Hematopoietic multipotent progenitor cell treated with erythropoietin and hydrocortisone succinate and interleukin-3 and kit ligand, for 6 days (in vitro differentiated cells): ENCODE measurements at regions not wholly inside any gene's neighbourhood (a gene's known extent, or its start where the extent isn't known, plus 50 kb on each side); places are given as distances from the start of the nearest gene placed in this dataset.

Source experiments
- DNase-seq: peaks from one replicate; pipeline ENCODE4 v3.0.0-alpha.2; 2015

DNA sequence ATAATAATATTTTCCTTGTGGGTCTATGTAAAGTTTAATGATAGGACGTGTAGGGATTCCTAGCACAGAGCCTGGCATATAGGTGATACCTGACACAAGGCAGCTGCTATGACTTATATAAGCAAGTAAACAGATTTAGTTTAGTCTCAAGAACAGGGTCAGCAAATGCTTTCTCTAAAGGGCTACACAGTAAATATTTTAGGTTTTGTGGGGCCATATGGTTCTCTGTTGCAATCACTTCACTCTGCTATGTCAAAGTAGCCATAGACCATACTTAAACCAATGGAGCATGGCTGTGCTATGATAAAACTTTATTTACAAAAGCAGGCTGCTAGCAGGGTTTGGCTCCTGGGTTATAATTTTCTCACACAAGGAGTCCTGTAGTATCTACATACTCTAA lies 204.8 kb upstream of the KLF4 start:
- DNase-seq = no peak

DNA sequence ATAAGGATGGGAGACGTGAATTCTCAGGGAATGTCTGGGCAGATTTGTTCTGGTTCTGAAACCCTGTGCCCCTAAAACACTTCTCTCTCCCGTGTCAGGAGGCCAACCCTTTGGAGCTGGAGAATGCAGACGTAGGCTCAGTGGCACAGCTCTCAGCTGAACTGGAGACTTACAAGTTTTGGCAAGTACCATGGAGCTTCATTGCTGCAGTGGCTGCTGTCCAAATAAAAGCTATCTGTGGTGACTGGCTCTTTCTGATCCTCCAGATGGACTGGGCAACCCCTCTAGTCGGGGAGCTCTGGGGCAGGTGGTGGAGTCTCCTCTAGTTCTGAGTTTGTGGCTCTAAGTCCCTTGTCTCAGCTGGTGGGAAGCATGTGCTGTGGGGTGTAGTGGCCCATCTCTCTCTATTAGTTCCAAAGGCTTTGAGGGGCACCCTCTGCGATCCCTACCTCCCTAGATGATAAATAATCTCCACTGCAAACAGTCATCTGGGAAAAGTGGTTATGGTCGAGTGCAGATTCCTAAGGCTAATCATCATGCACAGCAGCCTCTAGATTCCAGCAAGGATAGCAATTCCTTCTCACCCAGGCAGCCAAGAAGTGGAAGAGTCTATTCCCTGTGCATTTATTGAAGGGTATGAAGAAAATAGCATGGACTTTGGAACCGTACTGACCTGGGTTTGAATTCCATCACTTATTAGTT lies 204.2 kb upstream of the KLF4 start:
- no peak for DNase-seq

DNA sequence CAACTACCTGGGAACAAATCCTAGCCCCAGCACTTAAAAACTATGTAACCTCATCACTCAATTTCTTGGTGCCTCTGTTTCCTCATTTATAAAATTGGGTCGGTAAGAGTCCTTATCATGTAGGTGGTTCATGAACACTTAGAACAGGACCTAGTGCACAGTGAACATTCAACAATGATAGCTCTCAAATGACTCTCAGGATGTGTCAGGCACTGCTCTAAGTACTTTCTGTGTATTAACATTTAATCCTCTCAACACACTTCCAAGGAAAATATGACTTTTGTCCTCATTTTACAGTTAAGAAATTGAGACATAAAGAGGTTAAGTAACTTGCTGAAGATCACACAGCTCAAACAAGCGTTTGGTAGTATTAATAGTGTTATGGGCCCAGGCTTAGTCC lies 202.1 kb upstream of the KLF4 start:
- DNase-seq = no peak

DNA sequence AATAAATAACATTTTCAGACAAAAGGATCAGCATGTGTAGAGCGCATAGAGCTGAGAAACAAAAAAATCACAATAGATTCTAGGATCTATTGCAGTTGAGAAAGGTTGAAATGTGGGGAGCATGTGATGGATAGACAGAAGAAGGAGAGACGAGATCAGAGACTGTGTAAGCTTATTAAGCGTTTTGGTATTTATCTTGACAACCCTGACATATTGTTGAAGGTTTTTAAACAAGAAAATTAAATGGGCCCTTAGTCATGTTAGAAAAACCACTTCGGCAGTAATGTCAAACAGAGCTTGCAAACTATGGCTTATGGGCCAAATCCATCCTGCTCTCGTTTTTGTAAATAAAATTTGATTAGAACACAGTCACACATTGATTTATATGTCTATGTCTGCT lies 200.5 kb upstream of the KLF4 start:
- no peak for DNase-seq

DNA sequence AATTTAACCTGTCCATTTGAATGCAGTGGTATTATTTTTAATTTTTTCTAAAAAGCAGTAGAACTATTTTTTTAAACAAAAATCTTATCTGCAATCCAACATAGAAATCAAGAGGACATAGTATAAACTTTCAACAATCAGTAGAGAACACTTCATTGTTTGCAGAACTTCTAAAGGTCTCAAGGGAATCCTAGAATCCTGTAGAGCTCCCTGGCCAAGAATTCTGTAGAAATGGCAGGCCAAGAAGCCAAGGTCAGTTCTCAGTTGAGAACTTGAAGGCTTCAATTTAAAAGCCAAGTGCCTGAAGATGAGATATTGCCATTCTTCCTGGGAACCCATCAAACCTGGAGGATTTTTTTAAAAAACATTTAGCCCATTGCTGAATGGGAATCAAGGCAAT lies 199.2 kb upstream of the KLF4 start:
- no peak for DNase-seq

DNA sequence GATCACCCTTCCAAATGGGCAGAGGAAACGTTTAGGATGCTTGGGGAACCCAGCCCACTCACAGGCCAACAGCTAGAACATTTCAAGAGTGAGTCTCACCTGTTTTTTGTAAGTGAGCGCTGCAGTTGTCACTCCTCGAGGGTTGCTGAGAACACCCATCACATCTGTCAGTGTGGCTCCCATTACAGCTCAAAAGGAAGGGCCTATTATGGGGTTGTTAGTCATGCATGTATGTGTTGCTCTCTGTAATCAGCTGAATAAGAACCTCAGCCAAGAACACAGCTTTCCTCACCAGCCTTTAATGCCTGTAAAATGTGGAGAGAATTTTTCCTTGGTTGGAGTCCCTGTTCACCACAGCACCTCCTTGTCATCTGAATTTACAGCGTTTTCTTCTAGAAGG lies 196.3 kb upstream of the KLF4 start:
- no peak for DNase-seq

DNA sequence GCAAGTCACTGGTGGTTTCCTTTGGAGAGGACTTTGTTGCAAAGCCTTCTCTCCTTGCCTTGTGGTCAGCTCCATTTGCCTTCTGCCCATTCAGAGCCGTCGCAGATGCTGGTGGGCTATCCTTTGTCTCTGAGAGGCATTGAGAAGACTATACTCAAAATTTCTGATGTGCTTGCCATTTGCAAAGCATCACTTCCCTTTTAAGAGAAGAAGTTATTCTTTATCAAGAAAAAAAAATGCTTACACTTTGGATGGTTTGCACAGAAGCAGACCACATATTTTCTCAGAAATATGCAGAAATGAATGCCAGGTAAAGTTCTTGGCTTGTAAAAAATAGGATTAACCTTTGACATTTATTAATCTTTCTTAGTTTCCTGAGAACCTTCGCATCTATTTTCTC lies 195.8 kb upstream of the KLF4 start:
- no peak for DNase-seq

DNA sequence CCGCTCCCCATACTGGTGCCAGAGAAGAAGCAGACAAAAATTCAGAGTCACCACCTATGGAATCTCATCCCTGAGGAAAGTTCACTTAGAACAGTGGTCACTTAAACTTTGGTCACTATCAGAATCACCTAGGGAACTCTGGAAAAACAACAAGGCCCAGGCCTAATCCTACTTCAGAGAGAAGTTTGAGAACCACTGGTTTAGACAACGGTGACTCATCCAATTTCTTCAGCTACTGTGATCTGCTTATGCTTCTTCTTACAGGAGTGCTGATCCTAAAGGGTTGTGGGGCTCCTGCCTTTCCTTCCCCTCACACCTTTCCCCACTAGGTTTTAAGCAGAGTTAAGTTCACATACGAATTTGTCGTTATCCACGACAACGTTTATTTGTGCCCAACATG lies 194.7 kb upstream of the KLF4 start:
- DNase-seq = no peak

DNA sequence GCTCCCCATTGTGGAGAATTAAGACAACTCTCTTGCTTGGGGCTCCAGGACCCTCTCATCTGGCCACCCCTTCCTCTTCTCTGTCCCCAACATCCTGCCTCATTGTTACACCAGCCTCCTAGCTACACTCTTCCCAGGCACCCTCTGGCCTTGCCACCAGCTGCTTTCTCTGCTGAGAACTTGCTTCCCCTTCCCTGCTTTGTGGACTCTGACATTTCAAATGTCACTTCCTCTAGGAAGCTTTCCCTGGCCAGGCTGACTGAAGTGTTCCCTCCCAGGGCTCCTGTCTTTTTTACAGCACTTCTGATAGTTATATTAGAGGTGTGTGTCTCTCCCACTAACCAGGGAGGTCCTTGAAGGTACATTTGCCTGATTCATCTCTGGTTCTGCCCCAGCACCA lies 194.0 kb upstream of the KLF4 start:
- DNase-seq = peak; percentile 7

DNA sequence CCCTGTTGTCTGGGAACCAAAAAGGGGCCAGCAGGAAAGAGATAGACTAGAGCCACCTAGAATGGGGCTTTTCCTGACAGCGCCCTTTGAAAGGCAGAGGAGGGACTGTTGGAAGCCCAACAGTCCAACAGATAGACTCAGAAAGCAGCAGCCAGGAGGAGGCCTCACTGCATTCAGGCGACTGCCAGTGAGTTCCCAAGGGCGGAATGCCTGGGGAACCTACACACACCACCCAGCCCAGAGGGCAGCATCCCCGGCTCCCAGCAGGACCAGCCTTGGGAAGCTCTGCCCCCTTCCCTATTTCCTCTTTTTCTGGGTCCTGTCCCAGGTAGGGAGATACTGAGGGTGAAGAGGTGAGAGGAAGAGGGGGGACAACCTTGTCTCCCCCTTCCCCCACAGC lies 192.4 kb upstream of the KLF4 start:
- no peak for DNase-seq

DNA sequence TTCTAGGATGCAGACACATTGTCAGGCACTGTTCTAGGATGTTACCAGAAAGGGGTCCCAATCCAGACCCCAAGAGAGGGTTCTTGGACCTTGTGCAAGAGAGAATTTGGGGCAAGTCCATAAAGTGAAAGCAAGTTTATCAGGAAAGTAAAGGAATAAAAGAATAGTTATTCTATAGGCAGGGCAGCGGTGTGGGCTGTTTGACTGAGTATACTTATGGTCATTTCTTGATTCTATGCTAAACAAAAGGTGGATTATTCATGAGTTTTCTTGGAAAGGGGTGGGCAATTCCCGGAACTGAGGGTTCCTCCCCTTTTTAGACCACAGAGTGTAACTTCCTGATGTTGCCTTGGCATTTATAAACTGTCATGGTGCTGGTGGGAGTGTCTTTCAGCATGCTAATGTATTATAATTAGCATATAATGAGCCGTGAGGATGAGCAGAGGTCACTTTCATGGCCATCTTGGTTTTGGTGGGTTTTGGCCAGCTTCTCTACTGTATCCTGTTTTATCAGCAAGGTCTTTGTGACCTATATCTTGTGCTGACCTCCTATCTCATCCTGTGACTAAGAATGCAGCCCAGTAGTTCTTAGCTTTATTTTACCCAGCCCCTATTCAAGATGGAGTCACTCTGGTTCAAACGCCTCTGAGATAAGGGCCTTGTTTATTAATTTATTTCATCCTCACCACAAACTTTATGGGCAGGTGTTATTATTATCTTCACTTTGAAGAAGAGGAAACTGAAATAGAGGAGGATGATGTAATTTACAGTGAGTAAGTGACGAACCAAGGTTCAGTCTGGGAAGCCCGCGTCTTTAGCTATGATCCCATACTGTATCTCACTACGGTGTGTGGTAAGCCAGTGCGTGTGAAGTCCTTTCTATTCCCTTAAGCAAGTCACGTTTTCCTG lies 186.0 kb upstream of the KLF4 start:
- DNase-seq = peak; percentile 34

DNA sequence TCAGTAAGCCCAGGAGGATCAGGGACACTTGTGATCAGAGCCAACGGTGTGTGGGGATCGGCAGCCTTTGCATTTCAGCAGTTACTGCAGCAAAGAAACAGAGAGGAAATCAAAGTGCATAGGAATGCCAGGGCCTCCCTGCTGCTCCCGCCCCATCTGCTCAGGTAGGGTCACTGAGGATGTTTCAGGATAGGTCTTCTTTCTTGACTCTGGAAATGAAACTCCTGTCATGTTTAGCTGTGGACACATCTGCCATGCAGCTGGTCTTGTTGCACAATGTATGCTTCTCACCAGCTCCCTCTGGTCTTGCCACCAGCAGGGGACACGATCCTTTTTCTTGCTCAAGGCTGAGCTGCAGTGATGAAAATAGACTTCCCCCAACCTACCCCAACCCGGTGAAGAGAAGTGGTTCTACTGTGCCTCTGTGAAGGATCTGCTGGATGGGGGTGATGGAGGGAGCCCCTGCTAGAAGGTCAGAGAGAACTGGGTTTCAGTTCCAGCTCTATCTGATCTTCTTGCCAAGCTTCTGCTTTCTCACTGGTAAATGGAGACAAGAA lies 185.2 kb upstream of the KLF4 start:
- peak; percentile 55 for DNase-seq

DNA sequence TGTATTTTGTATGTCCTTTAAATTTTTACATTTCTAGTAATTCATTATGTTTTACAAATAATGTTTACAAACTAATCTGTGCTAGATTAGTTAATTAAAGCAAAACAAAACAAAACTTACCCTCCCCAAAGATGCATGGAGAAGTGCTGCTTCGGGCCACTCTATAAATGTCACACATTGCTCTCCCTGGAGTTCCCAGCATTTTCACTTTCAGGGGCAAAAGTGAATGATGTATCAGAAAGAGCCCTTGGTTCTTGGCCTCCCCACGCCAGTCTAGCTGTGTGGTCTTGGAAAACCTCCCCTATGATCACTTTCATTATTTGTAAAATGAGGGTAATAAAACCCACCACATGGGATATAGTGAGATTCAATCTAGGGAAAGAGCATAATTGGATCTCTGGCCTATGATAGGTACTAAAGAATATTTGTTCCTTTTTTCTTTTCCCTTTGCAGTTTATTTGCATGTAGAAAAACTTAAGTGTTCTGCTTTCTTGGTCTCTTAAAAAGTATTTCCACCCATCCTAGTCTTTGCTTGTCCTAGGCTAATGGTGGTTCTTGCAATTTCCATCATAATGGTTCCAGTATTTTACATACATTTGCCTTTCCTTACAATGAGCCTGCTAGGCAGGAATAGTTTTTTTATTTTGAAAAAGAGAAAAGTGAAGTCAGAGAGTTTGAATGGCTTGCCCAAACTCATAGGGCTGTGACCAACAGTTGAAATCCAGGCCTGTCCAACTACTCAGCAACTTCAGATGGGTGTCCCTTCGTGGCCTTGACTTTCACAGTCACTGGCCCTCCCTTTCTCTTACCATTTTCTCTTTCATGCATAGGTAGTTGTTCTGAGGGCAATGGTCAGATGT lies 184.5 kb upstream of the KLF4 start:
- no peak for DNase-seq

DNA sequence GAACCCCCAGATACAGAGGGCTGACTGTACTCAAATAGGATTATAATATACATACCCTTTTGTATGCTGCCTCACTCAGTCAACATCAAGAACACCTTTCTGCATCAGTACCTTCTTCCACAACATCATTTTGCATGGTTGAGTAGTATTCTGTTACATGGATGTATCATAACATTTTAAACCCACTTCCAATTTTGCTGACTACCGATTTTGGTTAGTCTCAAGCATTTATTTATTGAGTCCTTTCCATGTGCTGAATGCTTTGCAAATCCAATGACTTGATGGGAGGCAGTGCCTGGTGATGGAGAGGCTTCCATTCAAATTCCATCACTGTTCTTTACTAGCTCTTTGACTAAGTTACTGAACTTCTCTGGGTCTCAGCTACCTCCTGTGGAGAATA lies 182.0 kb upstream of the KLF4 start:
- DNase-seq = no peak

DNA sequence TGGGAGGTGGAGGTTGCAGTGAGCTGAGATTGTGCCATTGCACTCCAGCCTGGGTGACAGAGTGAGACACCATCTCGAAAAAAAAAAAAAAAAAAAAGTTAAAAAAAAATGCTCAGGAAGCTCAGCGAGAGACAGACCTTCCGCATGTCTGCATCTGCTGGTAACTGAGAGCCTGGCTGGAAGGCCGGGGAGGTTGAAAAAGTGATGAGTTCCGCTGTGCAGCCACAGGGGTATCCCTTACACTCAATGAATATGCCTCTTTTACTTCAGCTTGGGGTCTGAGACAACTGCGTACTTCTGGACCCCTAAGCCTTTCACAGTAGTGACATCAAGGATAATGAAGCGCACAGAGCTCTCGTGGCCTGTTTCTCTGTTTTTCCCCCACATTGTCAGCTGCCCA lies 179.9 kb upstream of the KLF4 start:
- no peak for DNase-seq

DNA sequence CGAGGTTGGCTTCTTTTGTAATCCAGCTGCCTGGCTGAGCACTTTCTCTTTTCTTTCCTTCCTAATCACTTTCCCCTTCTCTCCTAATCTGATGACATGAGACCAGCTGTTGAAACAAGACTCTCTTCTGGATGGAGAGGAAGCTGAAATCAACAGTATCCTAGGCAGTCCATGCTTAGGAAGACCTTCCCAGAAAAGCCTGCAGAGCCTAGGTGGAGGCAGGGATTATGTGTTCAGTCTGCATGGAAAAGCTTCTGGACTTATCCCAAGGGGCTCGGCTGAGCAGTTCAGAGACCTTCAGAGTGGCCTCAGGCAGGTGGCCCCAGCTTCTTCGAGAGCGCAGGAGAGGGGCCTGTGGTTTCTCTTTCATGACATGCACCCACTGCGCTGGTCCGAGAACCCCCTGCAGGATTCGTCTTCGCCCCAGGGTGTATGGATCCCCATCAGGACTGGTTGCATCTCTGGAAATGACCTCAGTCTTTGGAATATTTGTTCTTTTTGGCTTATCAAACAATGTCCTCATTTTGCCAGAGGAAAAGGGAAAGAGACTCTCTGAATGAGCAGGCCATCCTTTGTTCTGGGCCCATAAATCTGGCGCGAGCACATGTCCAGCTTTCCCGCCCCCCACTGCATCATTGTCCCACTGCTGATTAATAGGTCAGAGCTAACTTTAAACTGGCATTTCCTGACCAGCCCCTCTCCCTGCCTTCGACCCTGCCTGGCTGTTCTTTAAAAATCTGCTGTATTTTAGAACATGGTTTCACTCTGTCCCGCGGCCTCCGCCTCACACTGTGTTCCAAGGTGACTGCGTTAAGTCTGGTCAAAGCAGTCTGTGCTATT lies 177.9 kb upstream of the KLF4 start:
- DNase-seq = no peak

DNA sequence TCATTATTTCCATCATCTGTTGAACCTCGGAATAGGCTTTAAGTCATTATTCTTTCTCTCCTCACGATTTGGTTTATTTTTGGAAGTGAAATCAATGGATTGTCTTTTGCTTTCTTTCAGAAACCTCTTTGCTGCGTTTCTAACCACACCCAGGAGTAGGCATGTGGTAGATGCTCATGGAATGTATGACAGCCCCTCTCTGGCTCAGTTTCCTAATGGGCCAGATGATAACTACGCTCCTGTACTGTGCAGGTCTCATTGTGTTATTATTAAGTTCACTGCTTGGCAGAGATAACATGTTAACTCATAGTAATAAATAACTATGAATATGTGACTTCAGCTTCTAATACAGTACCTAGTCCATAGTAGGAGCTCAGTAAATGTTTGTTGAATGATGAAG lies 175.5 kb upstream of the KLF4 start:
- no peak for DNase-seq

DNA sequence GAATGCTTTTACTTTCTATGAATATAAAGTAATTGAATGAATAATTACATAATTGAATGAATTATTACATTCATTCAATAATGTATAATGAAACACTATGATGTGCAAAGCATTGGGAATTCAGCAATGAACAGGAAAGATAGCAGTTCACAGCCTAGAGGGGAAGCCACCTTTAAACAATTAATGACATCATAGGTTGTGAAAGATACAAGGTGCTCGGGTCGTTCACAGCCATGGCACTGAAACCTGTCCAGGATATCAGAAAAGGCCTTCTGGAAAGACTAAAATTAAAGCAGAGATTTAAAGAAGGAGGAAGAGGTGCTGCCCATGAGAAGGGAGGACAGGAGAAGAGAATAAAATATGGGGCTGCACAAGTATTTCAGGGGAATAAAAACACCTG lies 171.4 kb upstream of the KLF4 start:
- DNase-seq = no peak

DNA sequence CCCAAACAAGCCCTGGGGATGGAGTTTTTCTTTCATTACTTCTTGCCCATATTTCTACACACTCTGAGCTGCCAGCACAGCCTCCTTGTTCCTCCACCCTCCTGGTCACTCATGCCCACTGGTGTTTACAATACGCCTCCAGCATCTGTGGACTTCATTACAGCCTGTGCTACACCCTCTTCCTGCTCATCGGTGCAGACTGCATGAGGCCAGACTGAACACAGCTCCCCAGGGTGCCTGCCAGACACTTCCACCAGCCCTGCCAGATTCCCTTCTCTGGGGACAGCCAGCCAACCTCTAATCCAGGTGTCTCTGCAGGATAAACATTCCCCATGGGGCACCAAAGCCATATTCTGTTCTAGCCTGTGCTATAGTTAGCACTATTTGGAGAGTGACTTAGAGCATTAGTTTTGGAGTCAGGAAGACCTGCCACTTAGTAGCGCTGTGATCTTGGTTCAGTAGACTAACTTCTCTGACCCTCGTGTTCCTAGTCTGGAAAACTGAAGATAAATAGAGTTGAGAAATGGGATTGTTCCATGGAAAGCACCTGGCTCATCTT lies 163.8 kb upstream of the KLF4 start:
- no peak for DNase-seq

DNA sequence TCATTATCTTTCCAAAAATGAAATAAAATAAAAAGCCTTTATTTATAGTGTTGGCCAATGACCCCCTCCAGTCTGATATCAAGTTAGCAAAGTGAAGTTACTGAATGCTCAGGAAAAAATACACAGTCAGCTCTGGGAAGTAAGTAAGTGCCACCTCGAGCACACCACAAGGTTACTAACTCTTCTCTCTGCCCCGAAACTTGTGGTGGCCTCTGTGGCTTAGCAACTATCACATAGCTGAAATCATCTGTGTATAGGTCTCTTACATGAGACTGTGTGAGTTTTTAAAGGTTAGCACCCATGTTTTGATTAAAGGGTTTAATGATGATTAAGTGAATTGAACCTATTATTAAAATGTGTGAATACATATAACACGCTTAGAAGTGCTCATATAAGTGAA lies 161.4 kb upstream of the KLF4 start:
- no peak for DNase-seq

DNA sequence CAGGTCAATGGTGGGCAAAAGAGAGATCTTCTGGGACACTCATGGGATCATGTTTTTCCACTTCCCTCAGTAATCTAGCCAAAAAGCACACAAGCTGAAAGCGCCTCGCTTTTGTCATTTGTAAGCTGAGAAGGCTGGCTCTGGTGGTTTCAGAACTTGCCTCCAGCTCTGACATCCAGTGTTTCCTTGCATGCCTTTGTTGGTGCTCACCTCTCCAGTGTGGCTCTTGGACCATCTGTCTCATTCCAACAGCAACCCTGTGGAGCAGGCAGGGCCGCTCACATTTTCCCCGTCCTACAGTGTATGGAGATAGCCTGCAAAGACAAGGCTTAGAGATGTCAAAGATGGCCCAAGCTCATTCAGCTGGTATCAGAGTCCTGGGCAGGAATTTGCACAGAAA lies 160.8 kb upstream of the KLF4 start:
- no peak for DNase-seq

DNA sequence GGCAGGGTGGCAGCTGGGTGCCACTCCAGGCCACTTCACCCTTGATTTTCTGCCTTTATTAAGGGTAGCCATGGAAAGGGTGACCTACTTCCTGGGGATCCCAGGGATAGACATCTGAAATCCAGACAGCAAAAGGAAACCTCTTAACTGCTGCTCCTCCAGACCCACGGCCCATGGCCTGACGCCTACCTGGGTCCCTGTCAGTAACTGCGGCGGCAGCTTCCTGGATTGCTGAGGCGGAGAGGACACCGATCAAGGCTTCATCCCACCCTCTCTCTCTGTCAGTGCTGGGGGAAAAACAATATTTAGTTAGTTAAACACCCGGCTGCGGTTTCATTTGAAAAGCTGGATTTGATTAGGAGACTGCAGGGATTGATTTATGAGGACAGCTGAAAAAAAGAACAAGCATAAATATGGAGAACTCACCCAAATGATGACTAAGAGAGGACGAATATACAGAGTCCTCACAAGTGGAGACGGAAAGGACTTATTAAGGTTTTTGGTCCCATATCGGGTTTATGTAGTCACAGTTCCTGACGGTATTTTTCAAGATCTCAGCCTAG lies 158.7 kb upstream of the KLF4 start:
- no peak for DNase-seq
